Hematopoietic multipotent progenitor cell treated with erythropoietin and hydrocortisone succinate and interleukin-3 and kit ligand, for 4 days (in vitro differentiated cells): ENCODE measurements at regions not wholly inside any gene's neighbourhood (a gene's known extent, or its start where the extent isn't known, plus 50 kb on each side); places are given as distances from the start of the nearest gene placed in this dataset.
A peak's percentile ranks its signal among the peaks of the same experiment; 100 is the strongest.
"Not testable (repeated sequence)": the region's sequence is repeated elsewhere in the genome, so short reads cannot be mapped to it uniquely, and the experiment has no call there.

ENCODE experiments used
- DNase-seq: peaks from one replicate; pipeline ENCODE4 v3.0.0-alpha.2; 2015

GRCh38 chr5:82747986-82748385, 329.2 kb downstream of the TMEM167A start:
- DNase-seq = no peak

GRCh38 chr5:82745016-82745415, 332.2 kb downstream of the TMEM167A start:
- DNase-seq = no peak

GRCh38 chr5:82738681-82739269, 338.4 kb downstream of the TMEM167A start:
- DNase-seq = no peak

- DNase-seq = peak; percentile 61
Measured at GRCh38 chr5:82735160-82735789, 341.9 kb downstream of the TMEM167A start.

GRCh38 chr5:82734347-82734746, 342.8 kb downstream of the TMEM167A start:
- DNase-seq = no peak

- DNase-seq = no peak
Measured at GRCh38 chr5:82730913-82731312, 346.3 kb downstream of the TMEM167A start.

GRCh38 chr5:82728926-82729702, 348.1 kb downstream of the TMEM167A start:
- DNase-seq = no peak

- no peak for DNase-seq
Measured at GRCh38 chr5:82723168-82723567, 354.0 kb downstream of the TMEM167A start.

GRCh38 chr5:82721087-82721410, 356.1 kb downstream of the TMEM167A start:
- no peak for DNase-seq

GRCh38 chr5:82720213-82721086, 356.7 kb downstream of the TMEM167A start:
- DNase-seq = no peak

GRCh38 chr5:82719368-82719767, 357.8 kb downstream of the TMEM167A start:
- peak; percentile 37 for DNase-seq

- DNase-seq = no peak
Measured at GRCh38 chr5:82717738-82718137, 359.5 kb downstream of the TMEM167A start.

GRCh38 chr5:82714732-82715131, 362.5 kb downstream of the TMEM167A start:
- not testable (repeated sequence) for DNase-seq

- DNase-seq = no peak
Measured at GRCh38 chr5:82713811-82714210, 363.4 kb downstream of the TMEM167A start.

GRCh38 chr5:82707741-82708140, 369.5 kb downstream of the TMEM167A start:
- DNase-seq = no peak

- DNase-seq = no peak
Measured at GRCh38 chr5:82704381-82704780, 372.8 kb downstream of the TMEM167A start.

- DNase-seq = no peak
Measured at GRCh38 chr5:82702046-82702445, 375.1 kb downstream of the TMEM167A start.

GRCh38 chr5:82699737-82700136, 377.5 kb downstream of the TMEM167A start:
- no peak for DNase-seq

GRCh38 chr5:82698026-82698425, 379.2 kb downstream of the TMEM167A start:
- DNase-seq = no peak

- no peak for DNase-seq
Measured at GRCh38 chr5:82694711-82695285, 382.4 kb downstream of the TMEM167A start.

GRCh38 chr5:82692826-82693225, 384.4 kb downstream of the TMEM167A start:
- no peak for DNase-seq

GRCh38 chr5:82684659-82685058, 392.5 kb downstream of the TMEM167A start:
- DNase-seq = no peak

- no peak for DNase-seq
Measured at GRCh38 chr5:82684165-82684564, 393.0 kb downstream of the TMEM167A start.
